Transverse colon (tissue), 4 donors: ENCODE measurements at regions not wholly inside any gene's neighbourhood (a gene's known extent, or its start where the extent isn't known, plus 50 kb on each side); places are given as distances from the start of the nearest gene placed in this dataset.

Experiments used
- DNase-seq: peaks from one replicate; pipeline ENCODE4 v3.0.0-alpha.2; 2019
- H3K27ac ChIP-seq, 4 donors: fragments of 200-600 bp; sonication (generic); 2 replicates each; pipeline ENCODE4 v1.5.1; 2016 to 2018; ENCODE audit warnings: inconsistent platforms in 4 of 4
- H3K27me3 ChIP-seq: fragments of 200-600 bp; sonication (generic); 2 replicates; pipeline ENCODE4 v1.5.1; 2017; ENCODE audit warnings: inconsistent platforms
- H3K36me3 ChIP-seq, 4 donors: fragments of 200-600 bp; sonication (generic); 2 replicates each; pipeline ENCODE4 v1.5.1; 2017 to 2019; ENCODE audit warnings: inconsistent platforms in 4 of 4
- H3K4me1 ChIP-seq, 4 donors: fragments of 200-600 bp; sonication (generic); 2 replicates each; pipeline ENCODE4 v1.5.1; 2017 to 2020; ENCODE audit warnings: inconsistent platforms in 4 of 4
- H3K4me3 ChIP-seq, 4 donors: fragments of 200-600 bp; sonication (generic); 1 replicate in 1 of 4; 2 replicates in 3 of 4; pipeline versions ENCODE4 v1.5.1 to v1.6.1; 2017 to 2019; ENCODE audit warnings: inconsistent platforms in 4 of 4
- H3K9me3 ChIP-seq, 2 donors: fragments of 200-600 bp; sonication (generic); 2 replicates each; pipeline ENCODE4 v1.5.1; 2017 to 2019; ENCODE audit warnings: inconsistent platforms in 2 of 2
- CTCF ChIP-seq, 5 experiments: fragments of 200-600 bp in 3 of 5; fragments of 450-650 bp in 2 of 5; sonication (generic) in 3 of 5; IDR thresholded peaks; 1 replicate in 2 of 5; 2 replicates in 3 of 5; pipeline ENCODE4 v1.5.1; 2016 to 2017; ENCODE audit warnings: antibody characterized with exemption in 5 of 5, inconsistent platforms in 3 of 5, mild to moderate bottlenecking in 2 of 5, moderate library complexity in 1 of 5
- EP300 ChIP-seq: sonication (generic); formaldehyde crosslinking; IDR thresholded peaks from one replicate; pipeline ENCODE4 v1.6.1; 2017; ENCODE audit warnings: antibody characterized with exemption, low read depth
- POLR2A ChIP-seq: fragments of 450-650 bp; IDR thresholded peaks from one replicate; pipeline ENCODE4 v1.6.1; 2016; ENCODE audit warnings: antibody characterized with exemption, mild to moderate bottlenecking, moderate library complexity
- POLR2AphosphoS5 ChIP-seq, 3 donors: sonication (generic); formaldehyde crosslinking; IDR thresholded peaks; one replicate each; pipeline ENCODE4 v1.6.1; 2016; ENCODE audit warnings: antibody characterized with exemption in 3 of 3
- WGBS, 2 donors: methylation state at CpG; one replicate each; pipeline ENCODE4 v1.1.5; 2018; ENCODE audit warnings: low coverage in 1 of 2; 5-methylcytosine and 5-hydroxymethylcytosine counted together
- in situ Hi-C, 4 donors: fragments of 200-750 bp; cut with MboI; loops; one replicate each; pipeline versions ENCODE4 v1.15.0 to v1.15.1; 2017; ENCODE audit warnings: low sequenced_read_pairs in 3 of 4, low pct_ligation_motif_present in 1 of 4, low pct_unique_long_range_greater_than_20kb in 1 of 4
- intact Hi-C: fragments of 100-400 bp; cut with DNase I; formaldehyde crosslinking; loops from one replicate; pipeline ENCODE4 v1.15.1; 2023; ENCODE audit warnings: low total_unique reads

- no peak for DNase-seq
- intact Hi-C loops, result no loop called here
- in situ Hi-C loops, result loop anchor here (10.0 to 25.0 kb wide), 2 partner anchors 571 to 578 kb away; no protein-coding TSS in a partner anchor
- no peaks in the 10 kb centered on the region for H3K36me3 ChIP-seq
- H3K4me1 ChIP-seq, result peaks cover 5 to 34% (median 12%) of the 10 kb centered on the region in 4 donors
- TF ChIP-seq POLR2A (no peak), POLR2AphosphoS5 (IDR thresholded peaks at IDR 0.05) (no peak)
- H3K4me3 ChIP-seq, result no peak overlapping the region
- WGBS, 2 donors, result 51 to 75% methylated on average over 1 of the region's 1 CpG
- no peaks in the 10 kb centered on the region for H3K27me3 ChIP-seq
- H3K27ac ChIP-seq, result no peak overlapping the region
- H3K9me3 ChIP-seq, result no peaks in the 10 kb centered on the region
Observed at GRCh38 chr6:12232821-12233220, 57.3 kb upstream of the EDN1 start.

- Histone ChIP-seq H3K9me3 (no peaks in the 10 kb centered on the region), H3K4me3 (no peak overlapping the region), H3K27me3 (no peaks in the 10 kb centered on the region), H3K36me3 (no peaks in the 10 kb centered on the region), H3K4me1 (peaks cover 5 to 28% (median 12%) of the 10 kb centered on the region in 4 donors), H3K27ac (peak overlapping the region; percentile 9 to 37 (median 34))
- DNase-seq, result peak; percentile 28
- in situ Hi-C loops (loop anchor here (10.0 to 25.0 kb wide), 2 partner anchors 572 to 579 kb away; no protein-coding TSS in a partner anchor), intact Hi-C loops (no loop called here)
- TF ChIP-seq POLR2AphosphoS5 (IDR thresholded peaks at IDR 0.05) (no peak), CTCF (IDR thresholded peaks at IDR 0.05) (peak; percentile 68 to 94 (median 74))
- WGBS, 2 donors, result 57% methylated on average over 4 of the region's 4 CpGs; no CpG with 5 or more reads in 1 of the 2 donors
Observed at GRCh38 chr6:12233693-12234571, 56.2 kb upstream of the EDN1 start.

GRCh38 chr6:12235341-12235740 is 54.8 kb upstream of the EDN1 start:
- Histone ChIP-seq H3K36me3 (no peaks in the 10 kb centered on the region), H3K9me3 (no peaks in the 10 kb centered on the region), H3K4me3 (no peak overlapping the region), H3K27me3 (no peaks in the 10 kb centered on the region), H3K4me1 (peaks cover 5 to 20% (median 8%) of the 10 kb centered on the region in 4 donors), H3K27ac (no peak overlapping the region)
- intact Hi-C loops (loop anchor here (5.0 kb wide), 1 partner anchor 578 kb away; no protein-coding TSS in a partner anchor), in situ Hi-C loops (loop anchor here (10.0 to 25.0 kb wide), 2 partner anchors 573 to 581 kb away; no protein-coding TSS in a partner anchor)
- WGBS, 2 donors, result 81 to 87% methylated on average over 5 of the region's 5 CpGs
- DNase-seq, result no peak
- TF ChIP-seq POLR2AphosphoS5 (IDR thresholded peaks at IDR 0.05) (no peak), POLR2A (no peak), CTCF (IDR thresholded peaks at IDR 0.05) (no peak), EP300 (no peak)

GRCh38 chr6:12238219-12238618 is 51.9 kb upstream of the EDN1 start:
- Histone ChIP-seq H3K4me1 (peaks cover 5 to 24% (median 13%) of the 10 kb centered on the region in 4 donors), H3K27ac (no peak overlapping the region), H3K27me3 (no peaks in the 10 kb centered on the region), H3K4me3 (no peak overlapping the region), H3K36me3 (no peaks in the 10 kb centered on the region), H3K9me3 (no peaks in the 10 kb centered on the region)
- no peak for TF ChIP-seq EP300
- no peak for TF ChIP-seq CTCF (IDR thresholded peaks at IDR 0.05)
- TF ChIP-seq POLR2AphosphoS5 (IDR thresholded peaks at IDR 0.05), result no peak
- no peak for TF ChIP-seq POLR2A
- WGBS, 2 donors, result 89 to 90% methylated on average over 2 to 8 of the region's 8 CpGs
- no peak for DNase-seq
- in situ Hi-C loops, result loop anchor here (10.0 to 25.0 kb wide), 2 partner anchors 576 to 583 kb away; no protein-coding TSS in a partner anchor
- intact Hi-C loops, result loop anchor here (5.0 kb wide), 1 partner anchor 581 kb away; no protein-coding TSS in a partner anchor
